ENCODE measurements at regions not wholly inside any gene's neighbourhood (a gene's known extent, or its start where the extent isn't known, plus 50 kb on each side); places are given as distances from the start of the nearest gene placed in this dataset.

DNA sequence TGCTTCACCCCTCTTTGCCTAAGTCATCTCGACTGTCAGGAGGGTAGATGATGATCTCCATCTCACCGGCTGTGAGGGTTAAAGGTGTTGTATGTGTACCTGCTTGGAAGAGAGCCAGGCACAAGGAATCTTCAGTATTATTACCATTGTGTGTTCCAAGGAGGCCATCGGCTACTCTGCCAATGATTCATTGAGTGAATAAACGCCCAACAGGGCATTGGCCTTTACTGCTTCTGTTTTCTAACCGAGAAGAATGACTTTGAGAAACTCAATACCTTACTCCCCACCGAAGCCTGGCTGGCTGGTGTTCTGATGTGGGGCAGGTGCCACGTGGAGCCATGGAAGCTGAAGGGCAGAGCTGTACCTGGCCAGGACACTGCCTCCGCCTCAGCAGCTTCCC lies 228.8 kb downstream of the SNX18 start:
- TF ChIP-seq, protein P1, sequence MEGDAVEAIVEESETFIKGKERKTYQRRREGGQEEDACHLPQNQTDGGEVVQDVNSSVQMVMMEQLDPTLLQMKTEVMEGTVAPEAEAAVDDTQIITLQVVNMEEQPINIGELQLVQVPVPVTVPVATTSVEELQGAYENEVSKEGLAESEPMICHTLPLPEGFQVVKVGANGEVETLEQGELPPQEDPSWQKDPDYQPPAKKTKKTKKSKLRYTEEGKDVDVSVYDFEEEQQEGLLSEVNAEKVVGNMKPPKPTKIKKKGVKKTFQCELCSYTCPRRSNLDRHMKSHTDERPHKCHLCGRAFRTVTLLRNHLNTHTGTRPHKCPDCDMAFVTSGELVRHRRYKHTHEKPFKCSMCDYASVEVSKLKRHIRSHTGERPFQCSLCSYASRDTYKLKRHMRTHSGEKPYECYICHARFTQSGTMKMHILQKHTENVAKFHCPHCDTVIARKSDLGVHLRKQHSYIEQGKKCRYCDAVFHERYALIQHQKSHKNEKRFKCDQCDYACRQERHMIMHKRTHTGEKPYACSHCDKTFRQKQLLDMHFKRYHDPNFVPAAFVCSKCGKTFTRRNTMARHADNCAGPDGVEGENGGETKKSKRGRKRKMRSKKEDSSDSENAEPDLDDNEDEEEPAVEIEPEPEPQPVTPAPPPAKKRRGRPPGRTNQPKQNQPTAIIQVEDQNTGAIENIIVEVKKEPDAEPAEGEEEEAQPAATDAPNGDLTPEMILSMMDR (conservative IDR thresholded peaks at IDR 0.05; ENCODE audit: low read length), result no peak
- TF ChIP-seq EZH2phosphoT487 (IDR thresholded peaks at IDR 0.05; ENCODE audit: borderline replicate concordance, low read depth, low read length), result no peak
